ENCODE measurements at regions not wholly inside any gene's neighbourhood (a gene's known extent, or its start where the extent isn't known, plus 50 kb on each side); places are given as distances from the start of the nearest gene placed in this dataset.
"Not testable (repeated sequence)": the region's sequence is repeated elsewhere in the genome, so short reads cannot be mapped to it uniquely, and the experiment has no call there.

- no peak for TF ChIP-seq CTCF (IDR thresholded peaks at IDR 0.05; ENCODE audit: unreplicated experiment in 3 of 3)
- H3K9me3 Mint-ChIP-seq, result peaks cover 44% of the 10 kb centered on the region
- H3K27me3 Mint-ChIP-seq (ENCODE audit: low read depth), result no peaks in the 10 kb centered on the region
- H3K36me3 Mint-ChIP-seq (ENCODE audit: low read depth), result peaks cover 4% of the 10 kb centered on the region
- H3K27ac Mint-ChIP-seq, result no peak overlapping the region
- no peak overlapping the region for H3K4me3 Mint-ChIP-seq
- H3K4me1 Mint-ChIP-seq, result no peaks in the 10 kb centered on the region
Observed at GRCh38 chr10:37733822-37734221, 123.6 kb downstream of the ZNF248 start.

- no peak for TF ChIP-seq CTCF (IDR thresholded peaks at IDR 0.05; ENCODE audit: unreplicated experiment in 3 of 3)
- H3K27me3 Mint-ChIP-seq (ENCODE audit: low read depth), result no peaks in the 10 kb centered on the region
- H3K4me3 Mint-ChIP-seq, result no peak overlapping the region
- peaks cover 4% of the 10 kb centered on the region for H3K36me3 Mint-ChIP-seq (ENCODE audit: low read depth)
- peaks cover 36% of the 10 kb centered on the region for H3K9me3 Mint-ChIP-seq
- no peaks in the 10 kb centered on the region for H3K4me1 Mint-ChIP-seq
- H3K27ac Mint-ChIP-seq, result no peak overlapping the region
Observed at GRCh38 chr10:37732685-37733084, 124.7 kb downstream of the ZNF248 start.

GRCh38 chr10:37728830-37729229, 128.6 kb downstream of the ZNF248 start:
- Mint-ChIP-seq H3K4me3 (no peak overlapping the region), H3K4me1 (no peaks in the 10 kb centered on the region), H3K27me3 (ENCODE audit: low read depth) (no peaks in the 10 kb centered on the region), H3K27ac (no peak overlapping the region), H3K9me3 (peaks cover 39% of the 10 kb centered on the region), H3K36me3 (ENCODE audit: low read depth) (peaks cover 4% of the 10 kb centered on the region)
- no peak for TF ChIP-seq CTCF (IDR thresholded peaks at IDR 0.05; ENCODE audit: unreplicated experiment in 3 of 3)

- H3K4me3 Mint-ChIP-seq, result no peak overlapping the region
- H3K9me3 Mint-ChIP-seq, result peaks cover 46% of the 10 kb centered on the region
- H3K4me1 Mint-ChIP-seq, result no peaks in the 10 kb centered on the region
- H3K27me3 Mint-ChIP-seq (ENCODE audit: low read depth), result no peaks in the 10 kb centered on the region
- no peak for TF ChIP-seq CTCF (IDR thresholded peaks at IDR 0.05; ENCODE audit: unreplicated experiment in 3 of 3)
- H3K27ac Mint-ChIP-seq, result no peak overlapping the region
- H3K36me3 Mint-ChIP-seq (ENCODE audit: low read depth), result peaks cover 4% of the 10 kb centered on the region
Observed at GRCh38 chr10:37727491-37728352, 129.7 kb downstream of the ZNF248 start.

- Mint-ChIP-seq H3K27ac (no peak overlapping the region), H3K4me1 (no peaks in the 10 kb centered on the region), H3K4me3 (no peak overlapping the region), H3K27me3 (ENCODE audit: low read depth) (no peaks in the 10 kb centered on the region), H3K36me3 (ENCODE audit: low read depth) (no peaks in the 10 kb centered on the region), H3K9me3 (peaks cover 54% of the 10 kb centered on the region)
- TF ChIP-seq CTCF (IDR thresholded peaks at IDR 0.05; ENCODE audit: unreplicated experiment in 3 of 3), result no peak
Observed at GRCh38 chr10:37721100-37721499, 136.3 kb downstream of the ZNF248 start.

GRCh38 chr10:37718060-37718459, 139.3 kb downstream of the ZNF248 start:
- H3K36me3 Mint-ChIP-seq (ENCODE audit: low read depth); H3K4me3 Mint-ChIP-seq; H3K4me1 Mint-ChIP-seq; H3K27me3 Mint-ChIP-seq (ENCODE audit: low read depth); H3K27ac Mint-ChIP-seq: not testable (repeated sequence)
- H3K9me3 Mint-ChIP-seq, result peaks cover 53% of the 10 kb centered on the region

Measured in nephron (organoid).